GM23248 (cell line): ENCODE measurements at regions not wholly inside any gene's neighbourhood (a gene's known extent, or its start where the extent isn't known, plus 50 kb on each side); places are given as distances from the start of the nearest gene placed in this dataset.

ENCODE experiments used
- DNase-seq: peaks from one replicate; pipeline ENCODE4 v3.0.0-alpha.2; 2015
- H2AFZ ChIP-seq: fragments of 200-600 bp; sonication (generic); 2 replicates; pipeline ENCODE4 v1.6.1; 2016; ENCODE audit warnings: antibody characterized with exemption
- H3F3A ChIP-seq: fragments of 200-600 bp; sonication (generic); 2 replicates; pipeline ENCODE4 v1.6.1; 2016; ENCODE audit warnings: mild to moderate bottlenecking, antibody characterized with exemption, mixed run types; ENCODE audit not compliant: insufficient read depth
- H3K27ac ChIP-seq: fragments of 200-600 bp; sonication (generic); 2 replicates; pipeline ENCODE4 v1.5.1; 2016; ENCODE audit warnings: mild to moderate bottlenecking
- H3K27me3 ChIP-seq: fragments of 200-600 bp; sonication (generic); replicated peaks from 2 replicates; pipeline ENCODE4 v1.6.1; 2016; ENCODE audit warnings: mild to moderate bottlenecking; ENCODE audit not compliant: insufficient read depth
- H3K36me3 ChIP-seq: fragments of 200-600 bp; sonication (generic); 2 replicates; pipeline ENCODE4 v1.6.1; 2016; ENCODE audit warnings: low read depth, mild to moderate bottlenecking
- H3K4me1 ChIP-seq: fragments of 200-600 bp; sonication (generic); 2 replicates; pipeline ENCODE4 v1.6.1; 2016; ENCODE audit warnings: mild to moderate bottlenecking; ENCODE audit not compliant: insufficient read depth
- H3K4me2 ChIP-seq: fragments of 200-600 bp; sonication (generic); one replicate; pipeline ENCODE4 v1.6.1; 2016; ENCODE audit warnings: mild to moderate bottlenecking; ENCODE audit not compliant: unreplicated experiment
- H3K4me3 ChIP-seq: fragments of 200-600 bp; sonication (generic); 2 replicates; pipeline ENCODE4 v1.5.1; 2016; ENCODE audit warnings: mild to moderate bottlenecking
- H3K79me2 ChIP-seq: fragments of 200-600 bp; sonication (generic); 2 replicates; pipeline ENCODE4 v1.6.1; 2016; ENCODE audit warnings: mild to moderate bottlenecking; ENCODE audit not compliant: insufficient read depth
- H3K9ac ChIP-seq: fragments of 200-600 bp; sonication (generic); 2 replicates; pipeline ENCODE4 v1.6.1; 2016; ENCODE audit warnings: mild to moderate bottlenecking
- H3K9me2 ChIP-seq: fragments of 200-600 bp; sonication (generic); 2 replicates; pipeline ENCODE4 v1.6.1; 2016; ENCODE audit warnings: mixed run types, mild to moderate bottlenecking, moderate library complexity; ENCODE audit not compliant: insufficient read depth
- H3K9me3 ChIP-seq: fragments of 200-600 bp; sonication (generic); one replicate; pipeline ENCODE4 v1.6.1; 2017; ENCODE audit warnings: low read depth
- H4K20me1 ChIP-seq: fragments of 200-600 bp; sonication (generic); 2 replicates; pipeline ENCODE4 v1.6.0; 2016; ENCODE audit not compliant: insufficient read depth
- EZH2 ChIP-seq: fragments of 200-600 bp; sonication (generic); IDR thresholded peaks from 2 replicates; pipeline ENCODE4 v1.6.1; 2018; ENCODE audit warnings: antibody characterized with exemption, mild to moderate bottlenecking; ENCODE audit not compliant: insufficient read depth, poor library complexity, severe bottlenecking
- EZH2phosphoT487 ChIP-seq: fragments of 200-600 bp; sonication (generic); IDR thresholded peaks from 2 replicates; pipeline ENCODE4 v1.6.1; 2018; ENCODE audit warnings: antibody characterized with exemption, moderate library complexity, mild to moderate bottlenecking, low read depth; ENCODE audit not compliant: insufficient read depth
- WGBS, 2 experiments: methylation state at CpG; one replicate each; pipeline ENCODE4 v1.1.6; 2015 to 2017; ENCODE audit warnings: low lambda C conversion rate in 2 of 2, low coverage in 1 of 2; ENCODE audit errors: missing lambda C conversion rate in 2 of 2; 5-methylcytosine and 5-hydroxymethylcytosine counted together
- in situ Hi-C: fragments of 300-500 bp; cut with MboI; formaldehyde crosslinking; loops from 2 replicates; pipeline ENCODE4 v1.15.0; 2020

DNA sequence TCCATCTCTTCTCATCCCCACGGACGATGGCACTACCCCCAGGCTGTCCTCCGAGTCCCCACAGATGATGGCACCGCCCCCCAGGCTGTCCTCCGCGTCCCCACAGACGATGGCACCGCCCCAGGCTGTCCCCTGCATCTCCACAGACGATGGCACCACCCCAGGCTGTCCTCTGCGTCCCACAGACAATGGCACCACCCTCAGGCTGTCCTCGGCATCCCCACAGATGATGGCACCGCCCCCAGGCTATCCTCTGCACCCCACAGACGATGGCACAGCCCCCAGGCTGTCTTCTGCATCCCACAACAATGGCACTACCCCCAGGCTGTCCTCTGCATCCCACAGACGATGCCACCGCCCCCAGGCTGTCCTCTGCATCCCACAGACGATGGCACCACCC is 57.4 kb upstream of the PTCH1 start:
- no peak for TF ChIP-seq EZH2
- no peak for TF ChIP-seq EZH2phosphoT487

GRCh38 chr9:95573463-95573862 is 56.7 kb upstream of the PTCH1 start:
- H3K36me3 ChIP-seq, result no peaks in the 10 kb centered on the region
- H3K9me3 ChIP-seq, result no peaks in the 10 kb centered on the region
- no peak overlapping the region for H3K4me3 ChIP-seq
- H3K9me2 ChIP-seq, result no peaks in the 10 kb centered on the region
- in situ Hi-C loops, result no loop called here
- H3K27ac ChIP-seq, result no peak overlapping the region
- TF ChIP-seq EZH2, result no peak
- no peak for TF ChIP-seq EZH2phosphoT487
- H3F3A ChIP-seq, result no peaks in the 10 kb centered on the region
- H3K79me2 ChIP-seq, result no peaks in the 10 kb centered on the region
- 81 to 86% methylated on average over 8 of the region's 8 CpGs for WGBS, 2 experiments
- no peak overlapping the region for H3K9ac ChIP-seq
- H4K20me1 ChIP-seq, result no peaks in the 10 kb centered on the region
- 0 out of 2 replicates have a peak, but pooled peaks cover 8% of the 10 kb centered on the region for H3K4me1 ChIP-seq
- DNase-seq, result no peak
- H3K4me2 ChIP-seq, result no peak overlapping the region
- H3K27me3 ChIP-seq, result no peaks in the 10 kb centered on the region; the same call in none of the 2 replicates
- no peak overlapping the region for H2AFZ ChIP-seq

More for the DNA sequence above, 57.4 kb upstream of the PTCH1 start:
- no peak overlapping the region for H2AFZ ChIP-seq
- no peaks in the 10 kb centered on the region for H3F3A ChIP-seq
- H3K4me1 ChIP-seq, result 0 out of 2 replicates have a peak, but pooled peaks cover 8% of the 10 kb centered on the region
- DNase-seq, result no peak
- no peaks in the 10 kb centered on the region for H3K9me2 ChIP-seq
- no peaks in the 10 kb centered on the region; the same call in none of the 2 replicates for H3K27me3 ChIP-seq
- no peaks in the 10 kb centered on the region for H4K20me1 ChIP-seq
- no peak overlapping the region for H3K4me3 ChIP-seq
- WGBS, 2 experiments, result 80 to 82% methylated on average over 10 to 16 of the region's 16 CpGs
- H3K4me2 ChIP-seq, result no peak overlapping the region
- H3K9ac ChIP-seq, result no peak overlapping the region
- no peaks in the 10 kb centered on the region for H3K79me2 ChIP-seq
- in situ Hi-C loops, result no loop called here
- no peaks in the 10 kb centered on the region for H3K9me3 ChIP-seq
- no peaks in the 10 kb centered on the region for H3K36me3 ChIP-seq
- H3K27ac ChIP-seq, result no peak overlapping the region

DNA sequence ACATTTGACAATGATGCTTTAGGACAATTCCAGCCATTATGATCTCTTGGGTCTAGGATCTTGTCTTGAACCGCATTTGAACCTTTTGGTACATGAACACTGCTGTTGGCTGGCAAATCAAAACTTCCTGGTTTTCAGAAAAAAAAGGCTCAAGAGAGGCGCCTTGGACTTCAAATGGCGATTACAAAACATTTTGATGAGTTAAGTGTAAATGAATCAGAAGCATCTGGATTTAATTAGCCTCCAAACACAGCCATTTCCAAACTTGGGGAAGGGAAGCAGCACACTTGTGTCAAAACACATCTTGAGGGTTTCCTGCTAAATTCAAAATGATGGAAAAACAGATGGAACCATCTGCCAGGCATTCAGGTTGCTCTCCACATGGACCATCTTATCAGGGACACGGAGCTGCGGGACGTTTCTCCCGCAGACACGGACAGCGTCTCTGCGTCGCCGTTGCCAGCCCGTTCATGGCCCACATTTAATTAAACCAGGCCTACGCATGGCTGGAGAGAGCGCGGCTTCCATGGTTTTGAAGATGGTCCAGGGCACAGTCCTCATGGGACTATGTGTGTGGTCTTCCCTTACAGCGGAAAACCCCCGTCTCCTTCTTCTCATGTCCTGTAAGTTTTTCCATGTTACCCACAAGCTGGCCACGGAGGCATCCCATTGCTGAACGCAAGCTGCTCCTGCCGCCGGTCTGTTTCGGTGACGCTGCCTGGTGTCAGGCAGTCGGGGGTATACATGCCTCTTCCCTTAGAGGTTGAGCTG is 55.8 kb upstream of the PTCH1 start:
- Histone ChIP-seq H3K4me2 (peak overlapping the region; percentile 79), H2AFZ (peak overlapping the region; percentile 48; the same call in 1 of the 2 replicates), H3K4me3 (peak overlapping the region; percentile 37), H3K79me2 (no peaks in the 10 kb centered on the region), H3K4me1 (0 out of 2 replicates have a peak, but pooled peaks cover 8% of the 10 kb centered on the region), H4K20me1 (no peaks in the 10 kb centered on the region), H3K27ac (no peak overlapping the region), H3F3A (no peaks in the 10 kb centered on the region), H3K27me3 (no peaks in the 10 kb centered on the region; the same call in none of the 2 replicates), H3K36me3 (no peaks in the 10 kb centered on the region), H3K9me3 (no peaks in the 10 kb centered on the region), H3K9me2 (no peaks in the 10 kb centered on the region), H3K9ac (no peak overlapping the region)
- 2 to 5% methylated on average over 25 of the region's 25 CpGs for WGBS, 2 experiments
- TF ChIP-seq EZH2, result no peak
- TF ChIP-seq EZH2phosphoT487, result no peak
- peak; percentile 87 for DNase-seq
- in situ Hi-C loops, result no loop called here

DNA sequence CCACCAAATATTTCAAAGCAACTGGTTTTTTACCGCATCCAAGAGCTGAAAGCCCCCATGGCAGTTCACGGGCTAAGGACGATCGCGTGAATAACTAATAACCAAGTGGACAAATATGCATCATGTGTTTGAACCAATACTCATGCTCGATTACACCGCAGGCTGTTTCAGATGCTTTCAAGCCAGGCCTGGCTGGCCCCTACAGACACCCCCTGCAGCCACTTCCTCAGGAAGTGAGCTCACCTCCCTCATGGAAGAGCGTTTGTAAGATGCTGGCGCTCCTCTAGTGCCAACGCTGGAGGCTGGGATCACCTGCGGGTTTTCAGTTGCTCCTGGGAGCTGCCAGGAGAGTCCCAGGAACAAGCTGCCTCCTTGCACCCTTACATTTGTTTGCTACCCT is 53.9 kb upstream of the PTCH1 start:
- no peaks in the 10 kb centered on the region for H3F3A ChIP-seq
- H3K27ac ChIP-seq, result no peak overlapping the region
- 0 out of 2 replicates have a peak, but pooled peaks cover 8% of the 10 kb centered on the region for H3K4me1 ChIP-seq
- no peaks in the 10 kb centered on the region; the same call in none of the 2 replicates for H3K27me3 ChIP-seq
- peak; percentile 15 for DNase-seq
- no peaks in the 10 kb centered on the region for H3K79me2 ChIP-seq
- no peaks in the 10 kb centered on the region for H3K9me3 ChIP-seq
- H2AFZ ChIP-seq, result 0 out of 2 replicates have a peak overlapping the region, but pooled peaks have one; percentile 69
- TF ChIP-seq EZH2 (no peak), EZH2phosphoT487 (no peak)
- H3K4me2 ChIP-seq, result peak overlapping the region; percentile 79
- 49 to 52% methylated on average over 11 of the region's 11 CpGs for WGBS, 2 experiments
- H3K36me3 ChIP-seq, result no peaks in the 10 kb centered on the region
- no peaks in the 10 kb centered on the region for H4K20me1 ChIP-seq
- H3K4me3 ChIP-seq, result peak overlapping the region; percentile 63; the same call in 1 of the 2 replicates
- H3K9ac ChIP-seq, result no peak overlapping the region
- no peaks in the 10 kb centered on the region for H3K9me2 ChIP-seq
- in situ Hi-C loops, result no loop called here
